ENCODE measurements at regions not wholly inside any gene's neighbourhood (a gene's known extent, or its start where the extent isn't known, plus 50 kb on each side); places are given as distances from the start of the nearest gene placed in this dataset.

DNA sequence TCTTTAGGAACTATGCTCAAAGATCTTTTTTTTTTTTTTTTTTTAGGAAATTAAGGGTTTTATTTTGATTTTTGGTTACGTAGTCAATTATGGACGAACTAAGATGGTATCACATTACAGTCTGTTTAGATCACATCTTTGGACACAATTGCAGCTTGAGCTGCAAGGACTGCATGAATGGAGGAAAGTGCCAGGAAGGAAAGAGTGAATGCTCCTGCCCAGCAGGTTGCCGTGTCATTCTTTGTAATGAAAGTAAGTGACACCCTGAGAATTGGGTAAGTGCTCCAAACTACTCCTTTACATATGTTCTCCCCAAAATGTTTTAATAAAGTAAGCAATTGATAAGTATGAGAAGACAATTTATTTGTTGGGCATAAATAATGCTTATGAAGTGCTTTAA, 716.5 kb upstream of the GOLIM4 start:
- TF ChIP-seq EZH2 (IDR thresholded peaks at IDR 0.05; ENCODE audit: low read length) = no peak
- TF ChIP-seq, protein P1, sequence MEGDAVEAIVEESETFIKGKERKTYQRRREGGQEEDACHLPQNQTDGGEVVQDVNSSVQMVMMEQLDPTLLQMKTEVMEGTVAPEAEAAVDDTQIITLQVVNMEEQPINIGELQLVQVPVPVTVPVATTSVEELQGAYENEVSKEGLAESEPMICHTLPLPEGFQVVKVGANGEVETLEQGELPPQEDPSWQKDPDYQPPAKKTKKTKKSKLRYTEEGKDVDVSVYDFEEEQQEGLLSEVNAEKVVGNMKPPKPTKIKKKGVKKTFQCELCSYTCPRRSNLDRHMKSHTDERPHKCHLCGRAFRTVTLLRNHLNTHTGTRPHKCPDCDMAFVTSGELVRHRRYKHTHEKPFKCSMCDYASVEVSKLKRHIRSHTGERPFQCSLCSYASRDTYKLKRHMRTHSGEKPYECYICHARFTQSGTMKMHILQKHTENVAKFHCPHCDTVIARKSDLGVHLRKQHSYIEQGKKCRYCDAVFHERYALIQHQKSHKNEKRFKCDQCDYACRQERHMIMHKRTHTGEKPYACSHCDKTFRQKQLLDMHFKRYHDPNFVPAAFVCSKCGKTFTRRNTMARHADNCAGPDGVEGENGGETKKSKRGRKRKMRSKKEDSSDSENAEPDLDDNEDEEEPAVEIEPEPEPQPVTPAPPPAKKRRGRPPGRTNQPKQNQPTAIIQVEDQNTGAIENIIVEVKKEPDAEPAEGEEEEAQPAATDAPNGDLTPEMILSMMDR (optimal IDR thresholded peaks at IDR 0.05 in 1 of 3, IDR thresholded peaks at IDR 0.05 in 1 of 3, conservative IDR thresholded peaks at IDR 0.05 in 1 of 3; ENCODE audit: extremely low read depth in 1 of 3, insufficient read depth in 2 of 3, low read length in 3 of 3) = no peak
- H3K4me2 ChIP-seq (ENCODE audit: control insufficient read depth, extremely low read depth, insufficient read depth, low read depth, low read length) = no peak overlapping the region
- FAIRE-seq (no peak), DNase-seq (ENCODE audit: low read depth, low spot score) (no peak)
- no peak overlapping the region for H3K4me3 ChIP-seq (ENCODE audit: control insufficient read depth in 2 of 3, extremely low read depth in 1 of 3, insufficient read depth in 2 of 3, low read depth in 1 of 3, low read length in 3 of 3)
- no peaks in the 10 kb centered on the region for H4K20me1 ChIP-seq (ENCODE audit: control insufficient read depth, extremely low read depth, insufficient read depth, low read length)
- H3K4me1 ChIP-seq (ENCODE audit: control insufficient read depth, extremely low read depth, insufficient read depth, low read length) = no peaks in the 10 kb centered on the region
- no peaks in the 10 kb centered on the region for H3K36me3 ChIP-seq (ENCODE audit: control insufficient read depth in 2 of 2, extremely low read depth in 1 of 2, insufficient read depth in 2 of 2, low read length in 2 of 2)
- no peaks in the 10 kb centered on the region for H3K9me3 ChIP-seq (ENCODE audit: control insufficient read depth, low read depth, low read length)
- H3K27me3 ChIP-seq (ENCODE audit: control insufficient read depth, extremely low read depth, insufficient read depth, low read length) = no peaks in the 10 kb centered on the region
- dilution Hi-C loops (cut with MboI; ENCODE audit: extremely low pct_ligation_motif_present, low sequenced_read_pairs) = no loop called here
- no peaks in the 10 kb centered on the region for H3K79me2 ChIP-seq (ENCODE audit: control insufficient read depth, insufficient read depth, low read length)
- H3K9me1 ChIP-seq (ENCODE audit: control insufficient read depth, extremely low read depth, insufficient read depth, low read length) = no peaks in the 10 kb centered on the region
- H3K9ac ChIP-seq (ENCODE audit: control insufficient read depth, extremely low read depth, insufficient read depth, low read length) = no peak overlapping the region
- H3K27ac ChIP-seq (ENCODE audit: control insufficient read depth, insufficient read depth, low read length) = no peak overlapping the region
- no peak overlapping the region for H2AFZ ChIP-seq (ENCODE audit: control insufficient read depth, low read length)

DNA sequence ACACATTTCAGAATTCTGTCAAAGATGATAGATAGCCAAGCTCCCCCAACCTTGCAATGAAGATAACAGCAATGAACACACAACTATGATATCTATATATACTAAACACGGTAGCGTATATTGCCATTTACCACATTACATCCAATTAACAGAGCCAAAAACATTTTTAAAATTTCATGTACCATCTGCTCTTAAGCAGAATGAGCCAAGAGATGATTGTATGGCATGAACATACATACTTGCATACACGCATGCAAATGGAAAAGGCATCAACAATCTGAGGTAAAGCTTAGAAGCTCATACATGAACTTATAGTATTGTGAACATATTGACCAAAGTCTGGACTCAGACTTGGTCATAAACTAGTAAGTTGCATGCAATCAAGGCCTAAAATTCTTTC, 712.9 kb upstream of the GOLIM4 start:
- H3K4me1 ChIP-seq (ENCODE audit: control insufficient read depth, extremely low read depth, insufficient read depth, low read length) = peaks cover under 1% of the 10 kb centered on the region
- dilution Hi-C loops (cut with MboI; ENCODE audit: extremely low pct_ligation_motif_present, low sequenced_read_pairs) = no loop called here
- H3K9ac ChIP-seq (ENCODE audit: control insufficient read depth, extremely low read depth, insufficient read depth, low read length) = no peak overlapping the region
- H4K20me1 ChIP-seq (ENCODE audit: control insufficient read depth, extremely low read depth, insufficient read depth, low read length) = no peaks in the 10 kb centered on the region
- TF ChIP-seq, protein P1 (optimal IDR thresholded peaks at IDR 0.05 in 1 of 3, IDR thresholded peaks at IDR 0.05 in 1 of 3, conservative IDR thresholded peaks at IDR 0.05 in 1 of 3; ENCODE audit: extremely low read depth in 1 of 3, insufficient read depth in 2 of 3, low read length in 3 of 3) = no peak
- TF ChIP-seq EZH2 (IDR thresholded peaks at IDR 0.05; ENCODE audit: low read length) = no peak
- H2AFZ ChIP-seq (ENCODE audit: control insufficient read depth, low read length) = no peak overlapping the region
- no peaks in the 10 kb centered on the region for H3K9me1 ChIP-seq (ENCODE audit: control insufficient read depth, extremely low read depth, insufficient read depth, low read length)
- no peak overlapping the region for H3K4me2 ChIP-seq (ENCODE audit: control insufficient read depth, extremely low read depth, insufficient read depth, low read depth, low read length)
- DNase-seq (ENCODE audit: low read depth, low spot score) (no peak), FAIRE-seq (no peak)
- no peaks in the 10 kb centered on the region for H3K36me3 ChIP-seq (ENCODE audit: control insufficient read depth in 2 of 2, extremely low read depth in 1 of 2, insufficient read depth in 2 of 2, low read length in 2 of 2)
- no peak overlapping the region for H3K27ac ChIP-seq (ENCODE audit: control insufficient read depth, insufficient read depth, low read length)
- no peaks in the 10 kb centered on the region for H3K9me3 ChIP-seq (ENCODE audit: control insufficient read depth, low read depth, low read length)
- H3K27me3 ChIP-seq (ENCODE audit: control insufficient read depth, extremely low read depth, insufficient read depth, low read length) = no peaks in the 10 kb centered on the region
- no peaks in the 10 kb centered on the region for H3K79me2 ChIP-seq (ENCODE audit: control insufficient read depth, insufficient read depth, low read length)
- H3K4me3 ChIP-seq (ENCODE audit: control insufficient read depth in 2 of 3, extremely low read depth in 1 of 3, insufficient read depth in 2 of 3, low read depth in 1 of 3, low read length in 3 of 3) = no peak overlapping the region

All from keratinocyte (primary cell).